Thoracic aorta (tissue), 2 donors: ENCODE measurements at regions not wholly inside any gene's neighbourhood (a gene's known extent, or its start where the extent isn't known, plus 50 kb on each side); places are given as distances from the start of the nearest gene placed in this dataset.

Experiments used
- ATAC-seq: fragments of 150-250 bp; one replicate; pipeline ENCODE4 v1.8.0; 2017; ENCODE audit warnings: low read depth; ENCODE audit not compliant: insufficient number of reproducible peaks, low FRiP score
- DNase-seq: peaks from one replicate; pipeline ENCODE4 v3.0.0-alpha.2; 2020; ENCODE audit warnings: low spot score
- H3K27ac ChIP-seq, 2 donors: fragments of 200-600 bp; sonication (generic); 1 replicate in 1 of 2; 2 replicates in 1 of 2; pipeline ENCODE4 v1.5.1; 2016; ENCODE audit warnings: mild to moderate bottlenecking in 2 of 2, moderate library complexity in 2 of 2
- H3K27me3 ChIP-seq: fragments of 200-600 bp; sonication (generic); replicated peaks from 2 replicates; pipeline ENCODE4 v1.6.0; 2016; ENCODE audit warnings: mild to moderate bottlenecking; ENCODE audit not compliant: insufficient read depth
- H3K36me3 ChIP-seq: fragments of 200-600 bp; sonication (generic); one replicate; pipeline ENCODE4 v1.5.1; 2016
- H3K4me1 ChIP-seq, 2 donors: fragments of 200-600 bp; sonication (generic); 1 replicate in 1 of 2; 2 replicates in 1 of 2; pipeline versions ENCODE4 v1.5.1 to v1.6.0; 2016; ENCODE audit warnings: low read depth in 2 of 2, mild to moderate bottlenecking in 1 of 2; ENCODE audit not compliant: control insufficient read depth in 1 of 2
- H3K4me3 ChIP-seq: fragments of 200-600 bp; sonication (generic); 2 replicates; pipeline ENCODE4 v1.5.1; 2016; ENCODE audit warnings: mild to moderate bottlenecking
- H3K9me3 ChIP-seq: fragments of 200-600 bp; sonication (generic); 2 replicates; pipeline ENCODE4 v1.5.1; 2016
- TF ChIP-seq, protein P1 (sequence below): fragments of 200-600 bp; sonication (generic); IDR thresholded peaks from one replicate; pipeline ENCODE4 v1.5.1; 2019; ENCODE audit warnings: antibody characterized with exemption

DNA sequence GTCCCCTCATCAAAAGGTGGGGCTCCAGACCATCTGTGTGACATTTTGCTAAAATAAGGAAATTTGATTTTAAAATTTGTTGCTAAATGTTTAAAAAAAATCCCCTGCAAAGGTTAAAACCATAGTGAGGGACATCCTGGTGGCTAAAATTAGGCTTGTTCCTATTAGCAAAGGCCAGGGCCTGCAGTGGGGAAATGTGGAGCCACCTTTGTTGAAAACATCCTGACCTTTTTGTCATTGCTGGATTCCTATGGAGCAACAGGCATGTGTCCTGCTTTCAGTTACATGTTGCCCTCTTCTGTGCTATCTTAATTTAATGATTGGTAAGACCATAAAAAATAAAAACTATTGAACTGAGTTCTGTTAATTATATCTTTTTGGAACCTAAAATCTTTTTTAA, 524.3 kb downstream of the KCTD12 start:
- no peaks in the 10 kb centered on the region for H3K27me3 ChIP-seq
- no peak overlapping the region for H3K27ac ChIP-seq
- H3K36me3 ChIP-seq = no peaks in the 10 kb centered on the region
- no peak for DNase-seq
- no peak overlapping the region for H3K4me3 ChIP-seq
- TF ChIP-seq, protein P1, sequence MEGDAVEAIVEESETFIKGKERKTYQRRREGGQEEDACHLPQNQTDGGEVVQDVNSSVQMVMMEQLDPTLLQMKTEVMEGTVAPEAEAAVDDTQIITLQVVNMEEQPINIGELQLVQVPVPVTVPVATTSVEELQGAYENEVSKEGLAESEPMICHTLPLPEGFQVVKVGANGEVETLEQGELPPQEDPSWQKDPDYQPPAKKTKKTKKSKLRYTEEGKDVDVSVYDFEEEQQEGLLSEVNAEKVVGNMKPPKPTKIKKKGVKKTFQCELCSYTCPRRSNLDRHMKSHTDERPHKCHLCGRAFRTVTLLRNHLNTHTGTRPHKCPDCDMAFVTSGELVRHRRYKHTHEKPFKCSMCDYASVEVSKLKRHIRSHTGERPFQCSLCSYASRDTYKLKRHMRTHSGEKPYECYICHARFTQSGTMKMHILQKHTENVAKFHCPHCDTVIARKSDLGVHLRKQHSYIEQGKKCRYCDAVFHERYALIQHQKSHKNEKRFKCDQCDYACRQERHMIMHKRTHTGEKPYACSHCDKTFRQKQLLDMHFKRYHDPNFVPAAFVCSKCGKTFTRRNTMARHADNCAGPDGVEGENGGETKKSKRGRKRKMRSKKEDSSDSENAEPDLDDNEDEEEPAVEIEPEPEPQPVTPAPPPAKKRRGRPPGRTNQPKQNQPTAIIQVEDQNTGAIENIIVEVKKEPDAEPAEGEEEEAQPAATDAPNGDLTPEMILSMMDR = no peak
- H3K9me3 ChIP-seq = no peaks in the 10 kb centered on the region
- no peaks in the 10 kb centered on the region for H3K4me1 ChIP-seq
- ATAC-seq = no peak

DNA sequence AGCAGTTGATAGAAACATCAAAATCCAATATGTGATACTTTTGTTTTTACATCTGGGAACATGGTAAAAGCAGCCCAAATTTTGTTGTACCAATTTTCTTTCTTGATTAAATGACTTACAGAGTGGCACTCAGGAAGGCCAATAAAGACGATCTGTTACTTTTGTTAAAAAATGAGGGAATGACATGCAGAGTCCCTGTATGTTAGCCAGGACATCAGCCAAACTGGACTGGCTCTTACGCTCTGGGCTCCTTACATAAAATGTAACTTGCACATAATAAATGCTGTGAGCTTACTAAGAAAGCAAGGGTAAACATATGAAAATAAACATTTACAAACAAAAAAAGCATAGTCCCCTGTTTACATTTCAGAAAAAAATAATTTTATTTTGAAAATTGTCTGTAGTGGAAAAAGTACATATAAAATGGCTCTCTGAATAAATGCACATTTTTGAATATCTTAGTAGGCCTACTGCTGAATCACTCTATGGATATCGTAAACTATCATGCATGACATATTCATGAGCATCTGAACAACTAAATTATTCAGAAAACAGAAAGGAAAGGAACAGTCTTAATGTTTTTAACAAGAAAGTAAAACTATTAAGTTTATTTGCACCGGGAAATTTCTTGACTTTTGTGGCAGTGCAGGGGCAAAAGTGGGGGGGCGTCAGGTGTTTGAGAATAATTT, 534.5 kb downstream of the KCTD12 start:
- ATAC-seq = no peak
- Histone ChIP-seq H3K27ac (no peak overlapping the region), H3K36me3 (no peaks in the 10 kb centered on the region), H3K4me3 (no peak overlapping the region), H3K27me3 (no peaks in the 10 kb centered on the region), H3K9me3 (no peaks in the 10 kb centered on the region), H3K4me1 (no peaks in the 10 kb centered on the region)
- TF ChIP-seq, protein P1 = no peak
- no peak for DNase-seq

DNA sequence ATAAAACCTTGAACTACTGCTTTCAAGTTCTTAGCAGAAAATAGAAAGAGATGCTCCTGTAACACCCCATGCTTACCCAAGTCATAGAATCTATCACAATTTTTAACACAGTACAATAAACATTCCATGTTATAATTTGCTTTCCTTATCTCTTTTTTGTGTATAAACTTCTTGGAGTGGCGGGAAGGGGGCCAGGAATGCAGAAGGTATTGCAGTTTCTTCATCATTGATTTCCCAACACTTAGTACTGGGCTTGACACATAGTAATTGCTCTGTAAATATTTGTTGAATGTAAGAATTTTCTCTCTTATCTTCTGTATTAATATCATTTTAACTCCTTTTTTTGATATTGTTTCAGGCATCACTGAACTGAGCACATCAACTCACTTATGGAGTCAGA, 535.8 kb downstream of the KCTD12 start:
- H3K4me3 ChIP-seq = no peak overlapping the region
- ATAC-seq = no peak
- DNase-seq = no peak

DNA sequence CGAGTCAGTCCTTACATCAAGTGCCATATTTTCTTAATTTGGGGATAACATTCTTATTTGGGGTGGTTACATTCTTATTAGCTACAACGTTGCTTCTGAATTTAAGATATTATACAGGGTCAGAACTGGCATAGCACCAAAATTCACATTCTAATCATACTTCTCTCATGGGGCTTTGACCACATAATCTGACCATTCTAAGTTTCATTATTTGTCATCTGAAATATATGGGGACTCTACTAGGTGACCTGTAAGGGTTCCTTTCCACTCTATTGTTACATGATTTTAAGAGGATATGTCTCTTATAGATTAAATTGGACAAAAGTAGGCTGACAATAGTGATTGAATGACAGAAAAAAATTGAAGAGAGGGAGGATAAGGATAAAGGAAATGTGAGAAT, 536.5 kb downstream of the KCTD12 start:
- Histone ChIP-seq H3K27ac (no peak overlapping the region), H3K4me1 (no peaks in the 10 kb centered on the region), H3K36me3 (no peaks in the 10 kb centered on the region), H3K9me3 (no peaks in the 10 kb centered on the region), H3K4me3 (no peak overlapping the region), H3K27me3 (no peaks in the 10 kb centered on the region)
- DNase-seq (no peak), ATAC-seq (no peak)
- TF ChIP-seq, protein P1 = no peak

More for the DNA sequence above, 535.8 kb downstream of the KCTD12 start:
- TF ChIP-seq, protein P1 = no peak
- H3K4me1 ChIP-seq = no peaks in the 10 kb centered on the region
- no peaks in the 10 kb centered on the region for H3K27me3 ChIP-seq
- H3K27ac ChIP-seq = no peak overlapping the region
- H3K9me3 ChIP-seq = no peaks in the 10 kb centered on the region
- H3K36me3 ChIP-seq = no peaks in the 10 kb centered on the region

DNA sequence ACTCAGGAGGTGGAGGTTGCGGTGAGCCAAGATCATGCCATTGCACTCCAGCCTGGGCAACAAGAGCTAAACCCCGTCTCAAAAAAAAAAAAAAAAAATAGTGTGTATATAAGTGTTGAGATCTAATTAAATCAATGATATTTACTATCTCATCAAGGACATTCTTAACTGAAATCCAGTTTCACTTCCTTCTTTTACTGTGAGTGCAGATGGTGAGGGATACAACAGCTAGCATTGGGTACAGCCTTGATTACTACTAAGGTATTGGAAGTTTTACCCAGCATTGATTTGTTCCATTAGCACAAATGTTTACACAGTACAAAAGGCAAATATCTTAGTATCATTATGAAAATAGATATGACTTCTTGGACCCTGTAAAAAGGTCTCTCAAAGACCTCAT, 546.6 kb downstream of the KCTD12 start:
- H3K9me3 ChIP-seq = no peaks in the 10 kb centered on the region
- no peak overlapping the region for H3K4me3 ChIP-seq
- no peaks in the 10 kb centered on the region for H3K27me3 ChIP-seq
- DNase-seq (no peak), ATAC-seq (no peak)
- TF ChIP-seq, protein P1 = no peak
- H3K4me1 ChIP-seq = peaks cover 0 to 21% of the 10 kb centered on the region in 2 donors
- H3K27ac ChIP-seq = no peak overlapping the region
- no peaks in the 10 kb centered on the region for H3K36me3 ChIP-seq
